SK-N-SH treated with all-trans-retinoic acid at 6 μM for 48 hours (cell line): ENCODE measurements at regions not wholly inside any gene's neighbourhood (a gene's known extent, or its start where the extent isn't known, plus 50 kb on each side); places are given as distances from the start of the nearest gene placed in this dataset.

Experiments
- ATAC-seq: fragments of 200-7000 bp; cut with Tn5 transposase; 3 replicates; pipeline ENCODE4 v1.9.1; 2020; ENCODE audit warnings: mild to moderate bottlenecking, moderate library complexity
- ARNTL ChIP-seq: fragments of 450-650 bp; formaldehyde crosslinking; IDR thresholded peaks from 2 replicates; pipeline ENCODE4 v1.5.0; 2020; ENCODE audit warnings: low read depth, mild to moderate bottlenecking, moderate library complexity, borderline replicate concordance
- BACH2 ChIP-seq: fragments of 250-450 bp; sonication (Bioruptor Pico); IDR thresholded peaks from 2 replicates; pipeline ENCODE4 v1.9.0; 2021; ENCODE audit warnings: mild to moderate bottlenecking, borderline replicate concordance
- CREB5 ChIP-seq: fragments of 250-450 bp; sonication (Bioruptor Pico); IDR thresholded peaks from 2 replicates; pipeline ENCODE4 v1.5.1; 2020; ENCODE audit warnings: low read depth, mild to moderate bottlenecking, moderate library complexity
- CSDC2 ChIP-seq: fragments of 250-450 bp; sonication (Bioruptor Pico); IDR thresholded peaks from 2 replicates; pipeline ENCODE4 v1.5.0; 2020; ENCODE audit warnings: mild to moderate bottlenecking, moderate library complexity
- CSRNP3 ChIP-seq: fragments of 250-450 bp; sonication (Bioruptor Pico); IDR thresholded peaks from 2 replicates; pipeline ENCODE4 v1.5.1; 2021; ENCODE audit warnings: mild to moderate bottlenecking, moderate library complexity
- ESRRG ChIP-seq: fragments of 250-450 bp; sonication (Bioruptor Pico); IDR thresholded peaks from 2 replicates; pipeline ENCODE4 v1.6.1; 2021; ENCODE audit warnings: mild to moderate bottlenecking
- GLIS3 ChIP-seq: fragments of 250-450 bp; sonication (Bioruptor Pico); IDR thresholded peaks from 2 replicates; pipeline ENCODE4 v1.5.0; 2020; ENCODE audit warnings: mild to moderate bottlenecking, moderate library complexity
- ISL1 ChIP-seq: fragments of 250-450 bp; sonication (Bioruptor Pico); IDR thresholded peaks from 2 replicates; pipeline ENCODE4 v2.1.2; 2022; ENCODE audit warnings: mild to moderate bottlenecking, moderate library complexity
- OSR1 ChIP-seq: fragments of 250-450 bp; sonication (Bioruptor Pico); IDR thresholded peaks from 2 replicates; pipeline ENCODE4 v1.8.0; 2022; ENCODE audit warnings: moderate library complexity, mild to moderate bottlenecking, inconsistent platforms
- PATZ1 ChIP-seq: fragments of 250-450 bp; sonication (Bioruptor Pico); IDR thresholded peaks from 2 replicates; pipeline ENCODE4 v1.8.0; 2020; ENCODE audit warnings: mild to moderate bottlenecking, moderate library complexity, borderline replicate concordance
- PPARA ChIP-seq: fragments of 250-450 bp; sonication (Bioruptor Pico); IDR thresholded peaks from 2 replicates; pipeline ENCODE4 v1.5.0; 2020; ENCODE audit warnings: mild to moderate bottlenecking, borderline replicate concordance
- SNAI2 ChIP-seq: fragments of 250-450 bp; sonication (Bioruptor Pico); IDR thresholded peaks from 2 replicates; pipeline ENCODE4 v1.5.0; 2020; ENCODE audit warnings: mild to moderate bottlenecking, moderate library complexity
- TCF4 ChIP-seq: fragments of 250-450 bp; sonication (Bioruptor Pico); IDR thresholded peaks from 2 replicates; pipeline ENCODE4 v1.8.0; 2021; ENCODE audit warnings: mild to moderate bottlenecking, moderate library complexity, borderline replicate concordance
- TOX ChIP-seq: fragments of 250-450 bp; sonication (Bioruptor Pico); IDR thresholded peaks from 2 replicates; pipeline ENCODE4 v1.8.0; 2021; ENCODE audit warnings: mild to moderate bottlenecking, moderate library complexity, borderline replicate concordance
- ZC3H10 ChIP-seq: fragments of 250-450 bp; sonication (Bioruptor Pico); IDR thresholded peaks from 2 replicates; pipeline ENCODE4 v1.5.1; 2021; ENCODE audit warnings: mild to moderate bottlenecking, moderate library complexity
- ZFP3 ChIP-seq: fragments of 250-450 bp; sonication (Bioruptor Pico); IDR thresholded peaks from 2 replicates; pipeline ENCODE4 v1.5.0; 2020; ENCODE audit warnings: mild to moderate bottlenecking, moderate library complexity
- ZFP30 ChIP-seq: fragments of 450-650 bp; formaldehyde crosslinking; IDR thresholded peaks from 2 replicates; pipeline ENCODE4 v1.5.0; 2022; ENCODE audit warnings: mild to moderate bottlenecking, moderate library complexity
- ZNF70 ChIP-seq: fragments of 450-650 bp; formaldehyde crosslinking; IDR thresholded peaks from 2 replicates; pipeline ENCODE4 v1.5.0; 2020; ENCODE audit warnings: mild to moderate bottlenecking, moderate library complexity
- ZNF8 ChIP-seq: fragments of 450-650 bp; formaldehyde crosslinking; IDR thresholded peaks from 2 replicates; pipeline ENCODE4 v1.5.0; 2020; ENCODE audit warnings: mild to moderate bottlenecking, moderate library complexity
- TF ChIP-seq, protein P1 (sequence below): fragments of 250-450 bp; sonication (Bioruptor Pico); IDR thresholded peaks from 2 replicates; pipeline ENCODE4 v1.5.0; 2020; ENCODE audit warnings: mild to moderate bottlenecking, moderate library complexity

DNA sequence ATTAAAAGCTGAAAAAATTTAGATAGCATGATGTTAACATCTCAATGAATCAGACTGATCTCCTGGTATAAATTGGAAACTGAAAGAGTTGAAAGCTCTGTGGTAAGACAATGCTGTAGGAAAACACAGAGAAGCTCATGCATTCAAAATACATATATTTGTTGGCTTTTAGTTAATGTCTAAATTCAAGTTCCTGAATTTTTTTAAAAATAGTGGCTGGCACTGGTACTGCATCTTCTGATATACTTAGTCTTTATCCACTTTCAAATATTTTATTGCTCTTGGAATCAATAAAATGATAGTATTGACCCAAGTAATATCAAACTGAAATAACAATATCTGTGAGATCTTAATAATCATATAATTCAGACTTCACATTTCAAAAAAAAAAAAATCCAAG is 151.4 kb upstream of the FIGN start:
- ATAC-seq: no peak; the same call in 2 of the 3 replicates
- TF ChIP-seq TCF4 (no peak), ISL1 (CRISPR knock-in tag) (no peak), ZC3H10 (CRISPR knock-in tag) (no peak), ARNTL (no peak), GLIS3 (CRISPR knock-in tag) (no peak), CSDC2 (CRISPR knock-in tag) (no peak)

DNA sequence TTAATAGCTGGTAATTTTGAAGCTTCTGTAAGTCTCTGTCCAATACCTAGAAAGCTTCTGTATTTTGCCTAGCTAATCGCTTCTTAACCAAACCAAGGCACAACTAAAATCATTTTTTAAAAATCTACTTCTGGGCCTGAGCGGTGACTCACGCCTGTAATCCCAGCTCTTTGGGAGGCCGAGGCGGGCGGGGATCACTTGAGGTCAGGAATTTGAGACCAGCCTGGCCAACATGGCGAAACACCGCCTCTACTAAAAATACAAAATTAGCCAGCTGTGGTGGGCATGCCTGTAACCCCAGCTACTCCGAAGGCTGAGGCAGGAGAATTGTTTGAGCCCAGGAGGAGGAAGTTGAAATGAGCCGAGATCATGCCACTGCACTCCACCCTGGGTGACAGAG is 148.6 kb upstream of the FIGN start:
- TF ChIP-seq ZNF70 (CRISPR knock-in tag): no peak
- TF ChIP-seq SNAI2: no peak
- TF ChIP-seq BACH2 (CRISPR knock-in tag): no peak
- no peak for TF ChIP-seq TCF4
- no peak for TF ChIP-seq CREB5
- TF ChIP-seq ZC3H10 (CRISPR knock-in tag): no peak
- TF ChIP-seq TOX (CRISPR knock-in tag): no peak

DNA sequence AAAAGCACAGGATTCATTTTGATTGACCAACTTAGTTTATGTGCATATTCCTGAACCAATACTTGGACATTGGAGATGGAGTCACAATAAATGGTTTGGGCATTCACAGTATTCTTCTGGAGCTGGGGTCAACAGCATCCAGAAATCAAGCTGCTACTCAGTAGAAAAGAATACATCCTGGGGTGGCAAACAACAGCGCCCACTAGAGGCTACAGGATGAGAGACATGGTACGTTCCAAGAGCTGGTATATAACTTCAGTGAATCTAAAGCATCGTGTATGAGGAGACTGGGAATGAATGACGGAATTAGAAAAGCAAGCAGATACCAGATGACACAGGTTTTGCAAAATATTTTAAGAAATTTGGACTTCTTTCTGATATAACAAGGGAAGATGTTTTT is 142.9 kb upstream of the FIGN start:
- TF ChIP-seq ZFP3: no peak
- TF ChIP-seq PPARA: no peak
- no peak for TF ChIP-seq ZNF70 (CRISPR knock-in tag)
- TF ChIP-seq ARNTL: no peak
- TF ChIP-seq, protein P1, sequence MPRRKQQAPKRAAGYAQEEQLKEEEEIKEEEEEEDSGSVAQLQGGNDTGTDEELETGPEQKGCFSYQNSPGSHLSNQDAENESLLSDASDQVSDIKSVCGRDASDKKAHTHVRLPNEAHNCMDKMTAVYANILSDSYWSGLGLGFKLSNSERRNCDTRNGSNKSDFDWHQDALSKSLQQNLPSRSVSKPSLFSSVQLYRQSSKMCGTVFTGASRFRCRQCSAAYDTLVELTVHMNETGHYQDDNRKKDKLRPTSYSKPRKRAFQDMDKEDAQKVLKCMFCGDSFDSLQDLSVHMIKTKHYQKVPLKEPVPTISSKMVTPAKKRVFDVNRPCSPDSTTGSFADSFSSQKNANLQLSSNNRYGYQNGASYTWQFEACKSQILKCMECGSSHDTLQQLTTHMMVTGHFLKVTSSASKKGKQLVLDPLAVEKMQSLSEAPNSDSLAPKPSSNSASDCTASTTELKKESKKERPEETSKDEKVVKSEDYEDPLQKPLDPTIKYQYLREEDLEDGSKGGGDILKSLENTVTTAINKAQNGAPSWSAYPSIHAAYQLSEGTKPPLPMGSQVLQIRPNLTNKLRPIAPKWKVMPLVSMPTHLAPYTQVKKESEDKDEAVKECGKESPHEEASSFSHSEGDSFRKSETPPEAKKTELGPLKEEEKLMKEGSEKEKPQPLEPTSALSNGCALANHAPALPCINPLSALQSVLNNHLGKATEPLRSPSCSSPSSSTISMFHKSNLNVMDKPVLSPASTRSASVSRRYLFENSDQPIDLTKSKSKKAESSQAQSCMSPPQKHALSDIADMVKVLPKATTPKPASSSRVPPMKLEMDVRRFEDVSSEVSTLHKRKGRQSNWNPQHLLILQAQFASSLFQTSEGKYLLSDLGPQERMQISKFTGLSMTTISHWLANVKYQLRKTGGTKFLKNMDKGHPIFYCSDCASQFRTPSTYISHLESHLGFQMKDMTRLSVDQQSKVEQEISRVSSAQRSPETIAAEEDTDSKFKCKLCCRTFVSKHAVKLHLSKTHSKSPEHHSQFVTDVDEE: no peak
- TF ChIP-seq GLIS3 (CRISPR knock-in tag): no peak
- TF ChIP-seq BACH2 (CRISPR knock-in tag): no peak
- TF ChIP-seq CSRNP3 (CRISPR knock-in tag): no peak
- no peak for TF ChIP-seq ZNF8 (CRISPR knock-in tag)
- TF ChIP-seq TCF4: no peak
- no peak for TF ChIP-seq CSDC2 (CRISPR knock-in tag)
- no peak for TF ChIP-seq PATZ1 (CRISPR knock-in tag)
- no peak for TF ChIP-seq CREB5
- TF ChIP-seq OSR1 (CRISPR knock-in tag): no peak
- no peak for TF ChIP-seq ISL1 (CRISPR knock-in tag)
- no peak for TF ChIP-seq SNAI2
- ATAC-seq: peak; percentile 74

More for the DNA sequence above, 148.6 kb upstream of the FIGN start:
- ATAC-seq: no peak

DNA sequence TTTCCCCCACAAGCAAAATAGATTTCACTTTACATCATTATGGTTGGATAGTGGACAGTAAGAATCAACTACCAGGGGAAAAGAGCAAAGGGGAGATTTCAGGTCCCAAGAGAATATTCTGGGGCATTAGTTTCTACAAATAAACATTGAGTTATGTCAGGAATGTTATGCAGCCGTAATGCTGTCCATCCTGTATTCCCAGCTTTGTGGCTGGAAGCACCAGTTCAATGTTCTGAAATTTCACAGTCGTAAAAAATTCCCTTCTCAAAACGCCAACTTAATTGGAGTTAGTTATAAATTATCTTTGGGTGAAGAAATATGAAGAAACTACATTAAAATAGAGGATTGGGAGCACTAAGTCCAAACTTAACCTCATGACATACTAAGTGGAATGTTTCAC is 141.5 kb upstream of the FIGN start:
- ATAC-seq: peak; percentile 68
- TF ChIP-seq SNAI2 (no peak), ISL1 (CRISPR knock-in tag) (peak; percentile 57), ZNF8 (CRISPR knock-in tag) (no peak), TCF4 (no peak)

DNA sequence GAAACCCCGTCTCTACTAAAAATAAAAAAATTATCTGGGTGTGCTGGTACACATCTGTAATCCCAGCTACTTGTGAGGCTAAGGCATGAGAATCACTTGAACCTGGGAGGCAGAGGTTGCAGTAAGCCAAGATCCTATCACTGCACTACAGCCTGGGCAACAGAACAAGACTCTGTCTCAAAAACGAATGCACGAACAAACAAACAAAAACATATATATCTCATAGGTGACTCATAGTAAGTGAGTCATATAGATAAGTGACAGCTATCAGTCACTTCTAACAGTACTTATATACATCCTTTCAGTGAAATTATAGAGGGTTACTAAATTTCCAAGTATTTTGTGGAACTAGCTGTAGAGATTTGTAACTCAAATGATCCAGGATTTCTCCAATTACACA is 127.3 kb upstream of the FIGN start:
- no peak for ATAC-seq
- no peak for TF ChIP-seq ESRRG (CRISPR knock-in tag)
- no peak for TF ChIP-seq PPARA
- no peak for TF ChIP-seq SNAI2
- no peak for TF ChIP-seq TOX (CRISPR knock-in tag)
- no peak for TF ChIP-seq CSDC2 (CRISPR knock-in tag)
- TF ChIP-seq OSR1 (CRISPR knock-in tag): no peak
- TF ChIP-seq ZC3H10 (CRISPR knock-in tag): no peak
- no peak for TF ChIP-seq BACH2 (CRISPR knock-in tag)
- no peak for TF ChIP-seq GLIS3 (CRISPR knock-in tag)
- TF ChIP-seq PATZ1 (CRISPR knock-in tag): no peak
- TF ChIP-seq CREB5: no peak
- TF ChIP-seq ZFP30: no peak
- no peak for TF ChIP-seq ARNTL
